Astrocyte (in vitro differentiated cells and primary cell): ENCODE measurements at regions not wholly inside any gene's neighbourhood (a gene's known extent, or its start where the extent isn't known, plus 50 kb on each side); places are given as distances from the start of the nearest gene placed in this dataset.
A peak's percentile ranks its signal among the peaks of the same experiment; 100 is the strongest.

ENCODE experiments used
- DNase-seq: peaks from one replicate; pipeline ENCODE4 v3.0.0-alpha.2; 2010; ENCODE audit warnings: low read depth
- FAIRE-seq: peaks from 2 replicates; lab custom pipeline; 2011; peaks lifted over from hg19 to GRCh38; lab: Jason Lieb, UNC
- H2AFZ ChIP-seq: 2 replicates; pipeline ENCODE4 v1.6.0; 2012; ENCODE audit warnings: low read depth, low read length, inconsistent platforms
- H3K27ac ChIP-seq: 2 replicates; pipeline ENCODE4 v1.5.1; 2011; ENCODE audit warnings: low read depth, low read length, inconsistent platforms
- H3K27me3 ChIP-seq: 2 replicates; pipeline ENCODE4 v1.6.0; 2011; ENCODE audit warnings: low read length, inconsistent platforms; ENCODE audit not compliant: insufficient read depth
- H3K36me3 ChIP-seq: 2 replicates; pipeline ENCODE4 v1.5.1; 2011; ENCODE audit warnings: low read length, inconsistent platforms; ENCODE audit not compliant: insufficient read depth
- H3K4me1 ChIP-seq: 2 replicates; pipeline ENCODE4 v1.5.1; 2011; ENCODE audit warnings: low read length, inconsistent platforms; ENCODE audit not compliant: insufficient read depth
- H3K4me2 ChIP-seq: 2 replicates; pipeline ENCODE4 v1.6.0; 2012; ENCODE audit warnings: low read length, inconsistent platforms
- H3K4me3 ChIP-seq: 2 replicates; pipeline ENCODE4 v1.5.1; 2011; ENCODE audit warnings: low read depth, mild to moderate bottlenecking, low read length, inconsistent platforms; ENCODE audit not compliant: insufficient read depth
- H3K79me2 ChIP-seq: 2 replicates; pipeline ENCODE4 v1.6.0; 2012; ENCODE audit warnings: mild to moderate bottlenecking, low read length, inconsistent platforms; ENCODE audit not compliant: insufficient read depth
- H3K9ac ChIP-seq: 2 replicates; pipeline ENCODE4 v1.6.0; 2012; ENCODE audit warnings: mild to moderate bottlenecking, low read length, inconsistent platforms
- H3K9me3 ChIP-seq: 2 replicates; pipeline ENCODE4 v1.5.1; 2012; ENCODE audit warnings: low read depth, mild to moderate bottlenecking, low read length, inconsistent platforms; ENCODE audit not compliant: insufficient read depth
- H4K20me1 ChIP-seq: 2 replicates; pipeline ENCODE4 v1.6.0; 2012; ENCODE audit warnings: low read length, inconsistent platforms; ENCODE audit not compliant: insufficient read depth
- H3K27ac Mint-ChIP-seq: one replicate; pipeline ENCODE4 v1.8.0; 2021; ENCODE audit warnings: mild to moderate bottlenecking, mixed read lengths; ENCODE audit not compliant: unreplicated experiment
- H3K27me3 Mint-ChIP-seq: one replicate; pipeline ENCODE4 v1.8.0; 2021; ENCODE audit warnings: low read depth, mixed read lengths; ENCODE audit not compliant: unreplicated experiment
- H3K36me3 Mint-ChIP-seq: one replicate; pipeline ENCODE4 v1.8.0; 2021; ENCODE audit warnings: low read depth, mixed read lengths; ENCODE audit not compliant: unreplicated experiment
- H3K4me1 Mint-ChIP-seq: one replicate; pipeline ENCODE4 v1.8.0; 2021; ENCODE audit warnings: low read depth, mixed read lengths; ENCODE audit not compliant: unreplicated experiment
- H3K4me3 Mint-ChIP-seq: one replicate; pipeline ENCODE4 v1.8.0; 2021; ENCODE audit warnings: mild to moderate bottlenecking, moderate library complexity, mixed read lengths; ENCODE audit not compliant: unreplicated experiment
- H3K9me3 Mint-ChIP-seq: one replicate; pipeline ENCODE4 v1.8.0; 2021; ENCODE audit warnings: mild to moderate bottlenecking, mixed read lengths; ENCODE audit not compliant: unreplicated experiment
- EZH2 ChIP-seq: IDR thresholded peaks from 2 replicates; pipeline ENCODE4 v1.6.1; 2012; ENCODE audit warnings: mild to moderate bottlenecking, low read length, inconsistent platforms; ENCODE audit not compliant: insufficient read depth
- TF ChIP-seq, protein P1 (sequence below): IDR thresholded peaks from 2 replicates; pipeline ENCODE4 v1.5.1; 2011; ENCODE audit warnings: low read depth, mild to moderate bottlenecking, inconsistent platforms, low read length, moderate library complexity; ENCODE audit not compliant: insufficient read depth

GRCh38 chr4:83180431-83180968 is 66.0 kb upstream of the PLAC8 start:
- Histone ChIP-seq H3K36me3 (no peaks in the 10 kb centered on the region), H2AFZ (no peak overlapping the region), H4K20me1 (no peaks in the 10 kb centered on the region), H3K27ac (no peak overlapping the region), H3K9me3 (no peaks in the 10 kb centered on the region), H3K4me2 (no peak overlapping the region), H3K4me1 (no peaks in the 10 kb centered on the region), H3K9ac (no peak overlapping the region), H3K4me3 (no peak overlapping the region), H3K27me3 (no peaks in the 10 kb centered on the region), H3K79me2 (no peaks in the 10 kb centered on the region)
- Mint-ChIP-seq H3K36me3 (no peaks in the 10 kb centered on the region), H3K27me3 (no peaks in the 10 kb centered on the region), H3K9me3 (peaks cover 2% of the 10 kb centered on the region), H3K4me3 (no peak overlapping the region), H3K4me1 (no peaks in the 10 kb centered on the region), H3K27ac (no peak overlapping the region)
- TF ChIP-seq EZH2: no peak
- DNase-seq (no peak), FAIRE-seq (no peak)

DNA sequence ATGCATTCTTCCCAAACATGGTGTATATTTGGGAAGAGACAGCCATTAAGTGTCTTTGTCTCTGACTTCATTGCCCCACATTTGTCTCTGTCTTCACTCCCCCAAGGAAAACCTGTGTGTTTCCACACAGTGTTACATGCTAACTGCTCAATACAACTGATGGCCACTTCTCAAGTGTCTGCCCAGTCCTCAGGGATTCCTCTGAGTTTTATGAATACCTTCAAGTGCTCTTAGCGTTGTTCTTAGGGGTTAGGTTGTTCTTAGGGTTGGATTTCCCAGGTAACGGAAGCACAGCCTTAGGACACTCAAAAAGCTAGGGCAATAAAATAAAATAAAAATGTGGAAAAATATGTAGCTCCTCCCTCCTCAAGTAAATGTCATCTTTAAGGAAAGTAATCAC is 64.7 kb upstream of the PLAC8 start:
- Histone ChIP-seq H2AFZ (no peak overlapping the region), H3K4me2 (no peak overlapping the region), H3K27ac (no peak overlapping the region), H3K79me2 (no peaks in the 10 kb centered on the region), H3K4me3 (no peak overlapping the region), H3K36me3 (no peaks in the 10 kb centered on the region), H3K9ac (no peak overlapping the region), H3K4me1 (no peaks in the 10 kb centered on the region), H3K9me3 (no peaks in the 10 kb centered on the region), H3K27me3 (no peaks in the 10 kb centered on the region), H4K20me1 (no peaks in the 10 kb centered on the region)
- Mint-ChIP-seq H3K9me3 (peaks cover 2% of the 10 kb centered on the region), H3K27me3 (no peaks in the 10 kb centered on the region), H3K4me3 (peak overlapping the region; percentile 57), H3K4me1 (no peaks in the 10 kb centered on the region), H3K27ac (no peak overlapping the region), H3K36me3 (no peaks in the 10 kb centered on the region)
- TF ChIP-seq, protein P1, sequence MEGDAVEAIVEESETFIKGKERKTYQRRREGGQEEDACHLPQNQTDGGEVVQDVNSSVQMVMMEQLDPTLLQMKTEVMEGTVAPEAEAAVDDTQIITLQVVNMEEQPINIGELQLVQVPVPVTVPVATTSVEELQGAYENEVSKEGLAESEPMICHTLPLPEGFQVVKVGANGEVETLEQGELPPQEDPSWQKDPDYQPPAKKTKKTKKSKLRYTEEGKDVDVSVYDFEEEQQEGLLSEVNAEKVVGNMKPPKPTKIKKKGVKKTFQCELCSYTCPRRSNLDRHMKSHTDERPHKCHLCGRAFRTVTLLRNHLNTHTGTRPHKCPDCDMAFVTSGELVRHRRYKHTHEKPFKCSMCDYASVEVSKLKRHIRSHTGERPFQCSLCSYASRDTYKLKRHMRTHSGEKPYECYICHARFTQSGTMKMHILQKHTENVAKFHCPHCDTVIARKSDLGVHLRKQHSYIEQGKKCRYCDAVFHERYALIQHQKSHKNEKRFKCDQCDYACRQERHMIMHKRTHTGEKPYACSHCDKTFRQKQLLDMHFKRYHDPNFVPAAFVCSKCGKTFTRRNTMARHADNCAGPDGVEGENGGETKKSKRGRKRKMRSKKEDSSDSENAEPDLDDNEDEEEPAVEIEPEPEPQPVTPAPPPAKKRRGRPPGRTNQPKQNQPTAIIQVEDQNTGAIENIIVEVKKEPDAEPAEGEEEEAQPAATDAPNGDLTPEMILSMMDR: no peak
- no peak for TF ChIP-seq EZH2
- DNase-seq (no peak), FAIRE-seq (no peak)

GRCh38 chr4:83178029-83178428 is 63.5 kb upstream of the PLAC8 start:
- H3K4me1 ChIP-seq: no peaks in the 10 kb centered on the region
- no peaks in the 10 kb centered on the region for H3K9me3 ChIP-seq
- H3K4me1 Mint-ChIP-seq: no peaks in the 10 kb centered on the region
- no peaks in the 10 kb centered on the region for H3K79me2 ChIP-seq
- H3K27ac ChIP-seq: no peak overlapping the region
- peaks cover 2% of the 10 kb centered on the region for H3K9me3 Mint-ChIP-seq
- TF ChIP-seq, protein P1: no peak
- no peak for TF ChIP-seq EZH2
- H3K27ac Mint-ChIP-seq: no peak overlapping the region
- H3K36me3 Mint-ChIP-seq: peaks cover 3% of the 10 kb centered on the region
- H3K36me3 ChIP-seq: no peaks in the 10 kb centered on the region
- H3K9ac ChIP-seq: no peak overlapping the region
- no peak overlapping the region for H2AFZ ChIP-seq
- H4K20me1 ChIP-seq: no peaks in the 10 kb centered on the region
- H3K4me3 Mint-ChIP-seq: no peak overlapping the region
- DNase-seq (no peak), FAIRE-seq (no peak)
- no peak overlapping the region for H3K4me3 ChIP-seq
- no peak overlapping the region for H3K4me2 ChIP-seq
- no peaks in the 10 kb centered on the region for H3K27me3 ChIP-seq
- H3K27me3 Mint-ChIP-seq: no peaks in the 10 kb centered on the region
